GM18870 (cell line): ENCODE measurements at regions not wholly inside any gene's neighbourhood (a gene's known extent, or its start where the extent isn't known, plus 50 kb on each side); places are given as distances from the start of the nearest gene placed in this dataset.
"Not testable (repeated sequence)": the region's sequence is repeated elsewhere in the genome, so short reads cannot be mapped to it uniquely, and the experiment has no call there.

Experiments
- ATAC-seq: cut with Tn5 transposase; IDR thresholded peaks from one replicate; pipeline ENCODE4 v1.9.1; 2021; ENCODE audit warnings: moderate library complexity; ENCODE audit not compliant: unreplicated experiment

DNA sequence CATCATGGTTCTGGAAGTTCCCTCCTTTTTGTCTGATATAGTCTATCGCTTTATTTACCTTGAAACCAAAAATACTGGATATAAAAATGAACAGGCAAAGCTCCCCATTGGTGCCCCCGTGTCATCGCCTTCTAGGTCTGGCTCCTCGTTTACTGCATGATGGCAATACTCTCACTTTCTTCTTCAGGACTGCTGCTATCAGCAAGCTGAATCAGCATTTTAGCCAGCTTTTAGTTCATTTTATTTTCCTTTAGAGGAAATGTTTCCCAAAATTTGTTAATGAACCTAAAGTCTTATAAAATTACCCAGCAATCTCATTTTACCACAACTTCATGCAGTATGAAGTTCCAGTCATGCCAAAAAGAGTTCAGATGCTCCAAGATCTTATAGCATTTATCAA is 80.5 kb downstream of the ZIC3 start:
- no peak for ATAC-seq

DNA sequence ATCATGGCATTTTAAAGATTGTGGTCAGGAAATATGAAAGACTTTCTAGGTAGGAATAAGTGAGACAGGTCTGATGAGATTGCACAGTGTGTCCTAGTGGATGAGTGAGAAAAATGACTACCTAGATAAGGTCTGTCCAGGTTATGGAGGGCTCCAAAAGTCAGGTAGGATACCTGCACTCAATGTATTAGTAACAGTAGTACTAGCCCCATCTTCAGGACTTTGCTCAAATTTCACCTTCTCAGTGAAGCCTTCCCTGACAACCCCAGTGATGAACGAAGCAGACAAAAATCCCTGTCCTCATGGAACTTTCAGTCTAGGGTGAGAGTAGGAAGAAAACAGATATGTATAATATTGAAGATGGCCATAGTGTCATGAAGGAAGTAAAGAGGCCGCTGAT is 85.7 kb downstream of the ZIC3 start:
- ATAC-seq = no peak

DNA sequence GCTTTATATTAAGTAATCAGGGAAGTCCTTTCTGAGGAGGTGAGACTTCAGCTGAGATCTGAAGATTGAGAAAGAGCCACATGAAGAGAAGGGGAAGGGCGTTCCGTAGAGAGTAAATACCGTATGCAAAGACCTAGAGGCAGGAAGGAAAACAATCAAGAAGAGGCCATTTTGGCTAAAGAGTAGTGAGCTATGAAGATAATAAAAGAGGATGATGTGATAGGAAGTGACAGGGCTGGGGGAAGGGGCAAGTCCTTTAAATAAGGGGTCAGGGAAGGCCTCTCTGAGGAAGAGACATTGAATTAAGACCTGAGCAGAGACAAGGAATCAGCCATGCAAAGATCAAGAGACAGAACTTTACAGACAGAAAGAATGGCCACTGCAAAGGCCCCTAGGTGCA is 86.2 kb downstream of the ZIC3 start:
- ATAC-seq = no peak

DNA sequence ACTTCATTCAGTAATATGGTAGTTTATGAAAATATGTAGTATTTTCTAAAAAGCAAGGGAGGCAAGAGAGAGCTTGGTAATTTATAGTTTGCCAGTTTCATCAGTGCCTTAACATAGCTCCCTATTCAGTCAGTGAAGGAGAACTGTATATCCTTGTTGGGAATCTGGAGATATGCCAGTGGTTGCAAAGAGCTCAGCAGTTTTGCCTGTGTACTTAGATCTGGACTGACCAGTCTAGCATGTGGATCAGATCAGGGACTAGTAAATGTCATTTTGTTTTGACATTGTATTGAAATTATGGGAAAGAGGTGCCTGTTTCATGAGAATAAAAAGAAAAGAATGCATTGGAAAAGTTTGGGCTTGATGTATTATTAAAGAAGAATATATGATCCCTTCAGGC is 88.6 kb downstream of the ZIC3 start:
- ATAC-seq = no peak

DNA sequence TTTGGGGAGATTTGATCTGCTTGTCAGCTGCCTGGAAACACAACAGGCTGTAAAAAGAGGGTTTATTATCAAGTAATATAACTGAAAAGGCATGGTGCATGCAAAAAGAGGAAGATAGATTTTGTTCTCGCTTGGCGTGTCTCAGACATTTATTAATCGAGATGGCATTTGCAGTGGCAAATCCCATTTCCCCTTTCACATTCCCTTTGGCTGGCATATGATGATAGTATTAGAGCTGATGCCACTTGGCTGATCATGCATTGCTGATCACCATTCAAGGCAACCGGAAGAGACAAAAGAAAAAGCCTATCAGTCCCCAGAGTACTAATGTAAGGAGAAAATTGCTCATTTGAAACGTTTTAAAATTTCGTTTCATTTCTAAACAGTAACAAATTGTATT is 101.8 kb downstream of the ZIC3 start:
- ATAC-seq = no peak

DNA sequence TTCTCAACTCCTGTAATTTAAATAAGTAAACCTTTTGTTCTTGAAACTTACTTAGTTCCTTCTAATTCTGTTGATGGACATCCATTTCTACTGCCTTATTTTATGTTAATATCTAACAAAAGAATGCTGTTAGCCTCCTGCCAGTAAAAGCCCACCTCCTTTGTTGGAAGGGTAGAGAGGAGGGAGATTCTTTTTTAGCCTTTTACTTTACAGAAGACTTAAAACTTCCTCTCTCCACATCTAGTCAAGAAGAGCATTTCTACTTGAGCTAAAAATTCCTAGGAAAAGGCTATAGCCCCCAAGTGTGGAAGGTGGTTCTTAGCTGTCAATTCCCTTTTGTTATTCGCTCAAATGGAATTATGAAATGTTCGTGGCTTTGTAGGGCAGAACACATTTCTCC is 118.7 kb downstream of the ZIC3 start:
- ATAC-seq = no peak

DNA sequence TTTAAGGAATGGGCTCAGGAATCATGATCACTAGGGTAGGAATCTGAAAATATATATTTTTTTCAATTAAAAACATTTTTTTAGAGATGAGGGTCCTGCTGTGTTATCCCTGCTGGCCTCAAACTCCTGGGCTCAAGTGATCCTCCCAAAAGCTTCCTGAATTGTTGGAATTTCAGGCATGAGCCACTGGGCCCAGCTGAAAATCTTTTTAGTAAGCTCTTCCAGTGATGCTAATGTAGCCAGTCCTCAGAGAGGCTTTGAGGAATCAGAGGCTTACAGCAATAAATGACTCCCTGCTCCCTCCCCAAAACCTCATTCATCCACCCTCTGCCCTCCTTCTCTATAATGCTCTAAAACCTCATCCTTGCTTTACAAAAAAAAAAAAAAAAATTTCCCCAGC is 129.5 kb downstream of the ZIC3 start:
- ATAC-seq = no peak

DNA sequence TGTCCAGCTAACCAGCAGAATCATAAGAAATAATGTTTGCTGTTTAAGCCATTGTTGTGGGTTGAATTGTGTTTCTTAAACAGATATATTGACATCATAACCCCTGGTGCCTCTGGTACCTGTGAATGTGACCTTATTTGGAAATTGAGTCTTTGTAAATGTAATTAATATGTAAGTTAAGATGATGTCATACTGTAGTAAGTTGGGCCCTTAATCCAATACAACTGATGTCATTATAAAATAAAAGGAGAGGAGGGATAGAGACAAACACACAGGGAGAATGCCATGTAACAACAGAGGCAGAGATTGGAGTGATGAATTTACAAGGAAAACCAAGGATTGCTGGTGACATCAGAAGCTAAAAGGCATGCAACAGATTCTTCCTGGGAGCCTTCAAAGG is 141.4 kb downstream of the ZIC3 start:
- no peak for ATAC-seq

DNA sequence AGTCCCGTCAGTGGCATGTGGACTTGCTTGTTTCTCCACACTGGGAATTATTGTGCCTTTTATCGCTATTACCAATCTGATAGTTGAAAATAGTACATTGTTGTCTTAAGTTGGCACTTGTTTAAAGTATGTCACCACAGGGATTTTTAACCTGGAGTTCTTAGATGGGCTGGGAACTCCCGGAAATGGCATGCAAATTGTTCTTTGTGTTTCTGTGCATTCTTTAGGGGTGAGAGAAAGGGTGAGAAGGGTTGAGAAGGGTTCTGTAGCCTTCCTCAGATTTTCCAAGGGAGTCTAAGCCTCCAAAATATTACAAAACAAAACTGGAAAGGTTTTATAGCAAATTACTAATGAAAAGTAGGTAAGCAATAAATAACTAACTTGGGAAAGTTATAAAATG is 176.9 kb downstream of the ZIC3 start:
- ATAC-seq = no peak

DNA sequence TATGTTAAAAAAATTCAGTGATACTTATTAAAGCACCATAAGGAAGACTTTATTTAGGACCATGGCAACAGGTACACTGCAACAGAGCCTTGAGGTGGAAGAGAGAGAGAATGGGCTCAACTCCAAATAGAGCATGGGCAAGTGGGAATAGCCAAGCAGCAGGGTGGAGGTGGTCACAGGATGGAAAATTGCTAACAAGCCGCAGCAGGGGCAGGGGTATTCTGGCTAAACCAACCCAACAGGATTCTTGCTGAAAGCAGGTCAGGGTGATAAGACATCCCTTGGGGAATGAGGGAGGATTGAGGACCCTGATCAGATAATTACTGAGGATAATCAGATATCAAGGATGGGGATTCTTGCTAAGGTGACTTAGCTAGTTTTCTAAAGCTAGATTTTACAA is 177.5 kb downstream of the ZIC3 start:
- ATAC-seq = no peak

DNA sequence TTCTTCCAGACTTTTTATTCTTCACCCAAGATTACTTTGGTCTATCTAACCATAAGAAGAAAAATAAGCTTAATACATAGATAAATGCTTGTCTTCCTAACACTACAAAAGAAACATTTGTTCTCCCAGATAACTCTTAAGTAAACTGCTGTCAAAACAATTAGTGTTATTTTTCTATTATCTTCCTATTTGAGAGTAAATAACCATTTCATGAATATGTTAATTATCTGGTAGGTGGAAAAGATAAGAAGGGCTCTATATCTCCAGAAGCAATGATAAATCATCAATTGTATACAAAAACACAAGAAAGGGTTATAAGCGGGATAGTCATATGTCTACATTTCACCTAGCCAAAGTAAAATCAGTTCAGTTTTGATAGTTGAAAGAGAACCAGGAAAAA is 180.4 kb downstream of the ZIC3 start:
- no peak for ATAC-seq

DNA sequence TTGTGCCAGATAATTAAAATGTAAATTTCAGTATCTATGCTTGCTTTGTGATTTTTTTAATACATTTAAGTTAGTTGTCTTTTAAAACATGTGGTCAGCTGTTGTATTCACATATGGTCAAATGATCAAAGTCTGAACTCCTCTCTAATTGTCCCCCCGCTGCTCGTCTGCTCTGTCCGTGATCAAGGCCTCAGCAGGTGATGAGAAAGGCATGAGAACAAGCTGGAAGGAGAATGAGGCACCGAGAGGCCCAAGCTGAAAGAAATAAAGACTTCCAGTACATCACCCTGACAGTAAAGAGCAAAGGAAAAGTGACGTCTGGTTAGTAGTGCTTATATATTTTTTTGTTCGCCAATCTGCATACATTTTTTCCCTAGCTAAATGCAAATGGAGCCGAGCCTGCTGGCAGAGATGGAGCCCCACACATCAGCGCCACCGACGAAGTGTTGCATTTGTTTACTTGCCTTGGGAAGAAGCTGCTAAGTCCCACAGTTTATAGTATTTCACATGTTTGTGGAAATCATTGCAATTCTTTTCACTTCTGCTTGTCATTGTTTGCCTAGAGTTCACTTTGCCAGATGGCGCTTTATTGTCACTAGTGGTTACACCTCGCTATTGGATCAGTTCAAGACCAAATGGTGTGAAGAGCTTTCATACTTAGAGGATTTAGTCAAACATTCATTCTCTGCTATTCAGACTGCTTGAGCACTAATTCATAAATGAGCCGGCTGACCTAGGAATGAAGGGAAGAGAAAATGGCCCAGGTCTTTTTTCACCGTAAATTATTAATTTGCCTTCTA is 181.5 kb downstream of the ZIC3 start:
- ATAC-seq = no peak

DNA sequence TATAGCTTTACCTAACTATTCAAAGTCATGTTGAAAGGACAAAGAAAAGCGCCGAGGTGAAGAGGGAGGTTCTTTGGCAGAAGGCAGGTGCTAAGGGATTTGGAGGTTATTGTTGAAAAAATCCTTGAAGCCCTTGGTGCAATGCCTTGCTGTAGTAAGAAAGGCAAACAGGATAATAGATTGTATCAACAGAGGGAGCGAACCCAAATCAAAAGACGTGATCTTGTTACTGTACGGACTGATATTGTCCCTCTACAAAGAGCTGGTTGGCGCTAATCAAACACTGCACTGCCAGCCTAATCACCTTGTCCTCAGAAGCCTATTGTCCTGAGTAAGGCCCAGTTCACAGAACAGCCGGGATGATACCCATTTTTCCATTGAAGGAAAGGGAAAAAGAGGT is 182.9 kb downstream of the ZIC3 start:
- no peak for ATAC-seq

DNA sequence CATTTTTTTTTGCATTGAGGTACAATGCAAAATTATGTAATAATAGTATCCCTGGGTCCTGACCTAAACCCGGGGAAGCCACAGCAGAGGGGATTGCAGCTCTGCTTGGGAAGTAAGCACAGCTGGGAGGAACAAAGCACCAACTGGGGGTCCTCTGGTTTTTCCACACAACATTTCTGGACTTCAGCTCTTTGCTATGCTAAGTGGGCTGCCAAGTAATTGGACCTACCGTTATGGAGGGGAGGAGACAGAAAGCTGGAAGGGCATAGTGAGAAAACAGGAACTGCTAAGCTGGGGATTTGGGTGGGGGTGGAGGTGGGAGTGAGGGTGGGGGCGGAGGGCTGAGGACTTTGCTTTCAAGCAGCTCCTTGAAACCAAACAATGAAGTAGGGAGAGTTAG is 183.3 kb downstream of the ZIC3 start:
- no peak for ATAC-seq

DNA sequence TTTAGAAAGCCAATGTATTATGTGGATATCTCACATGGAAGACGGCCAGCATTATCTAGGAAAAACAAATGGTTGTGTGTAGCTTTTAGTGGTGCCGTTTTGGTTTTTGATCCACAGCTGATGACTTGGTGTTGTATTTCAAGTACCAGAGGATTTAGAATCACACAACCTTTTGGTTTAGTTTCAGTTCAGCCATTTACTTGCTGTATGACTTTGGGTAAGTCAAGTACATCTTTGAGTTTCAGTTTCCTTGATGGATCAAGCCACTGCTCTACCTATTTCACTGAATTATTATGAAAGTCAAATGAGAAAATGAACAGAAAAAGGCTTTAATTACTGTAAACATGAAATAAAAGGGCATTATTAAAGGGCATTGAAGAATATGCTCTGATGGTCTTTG is 205.6 kb downstream of the ZIC3 start:
- no peak for ATAC-seq

DNA sequence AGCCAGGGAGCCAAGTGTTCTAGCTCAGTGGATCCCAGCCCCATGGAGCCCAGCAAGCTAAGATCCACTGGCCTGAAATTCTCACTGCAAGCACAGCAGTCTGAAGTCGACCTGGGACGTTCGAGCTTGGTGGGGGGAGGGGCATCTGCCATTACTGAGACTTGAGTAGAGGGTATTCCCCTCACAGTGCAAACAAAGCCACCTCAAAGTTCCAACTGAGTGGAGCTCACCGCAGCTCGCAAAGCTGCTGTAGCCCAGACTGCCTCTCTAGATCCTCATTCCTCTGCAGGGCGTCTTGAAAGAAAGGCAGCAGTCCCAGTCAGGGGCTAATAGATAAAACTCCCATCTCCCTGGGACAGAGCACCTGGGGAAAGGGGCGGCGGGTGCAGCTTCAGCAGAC is 226.3 kb downstream of the ZIC3 start:
- ATAC-seq = no peak

DNA sequence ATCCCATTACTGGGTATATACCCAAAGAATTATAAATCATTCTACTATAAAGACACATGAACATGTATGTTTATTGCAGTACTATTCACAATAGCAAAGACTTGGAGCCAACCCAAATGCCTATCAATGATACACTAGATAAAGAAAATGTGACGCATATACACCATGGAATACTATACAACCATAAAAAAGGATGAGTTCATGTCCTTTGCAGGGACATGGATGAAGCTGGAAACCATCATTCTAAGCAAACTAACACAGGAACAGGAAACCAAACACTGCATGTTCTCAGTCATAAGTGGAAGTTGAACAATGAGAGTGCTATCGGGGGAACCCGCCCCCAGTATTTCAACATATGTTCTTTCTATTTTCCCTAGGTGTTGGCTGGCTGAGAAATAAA is 232.0 kb downstream of the ZIC3 start:
- ATAC-seq = not testable (repeated sequence)

DNA sequence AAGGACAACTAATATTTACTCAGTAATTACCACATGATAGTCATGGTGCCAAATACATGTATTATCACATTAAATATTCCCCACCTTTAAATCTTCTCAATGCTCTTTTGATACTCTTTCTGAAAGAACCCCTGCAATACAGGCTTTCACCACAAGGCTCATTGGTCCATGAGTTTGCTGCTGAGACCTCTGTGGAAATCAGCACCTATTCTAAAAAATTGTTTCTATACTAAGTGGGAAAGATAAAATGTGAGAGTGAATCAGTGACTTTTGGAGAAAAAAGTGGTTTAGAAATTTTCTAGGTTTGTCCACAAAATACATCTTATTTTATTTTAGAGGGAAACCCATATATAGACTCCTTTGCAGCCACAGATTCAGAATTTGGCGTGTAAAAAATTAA is 257.3 kb downstream of the ZIC3 start:
- no peak for ATAC-seq

DNA sequence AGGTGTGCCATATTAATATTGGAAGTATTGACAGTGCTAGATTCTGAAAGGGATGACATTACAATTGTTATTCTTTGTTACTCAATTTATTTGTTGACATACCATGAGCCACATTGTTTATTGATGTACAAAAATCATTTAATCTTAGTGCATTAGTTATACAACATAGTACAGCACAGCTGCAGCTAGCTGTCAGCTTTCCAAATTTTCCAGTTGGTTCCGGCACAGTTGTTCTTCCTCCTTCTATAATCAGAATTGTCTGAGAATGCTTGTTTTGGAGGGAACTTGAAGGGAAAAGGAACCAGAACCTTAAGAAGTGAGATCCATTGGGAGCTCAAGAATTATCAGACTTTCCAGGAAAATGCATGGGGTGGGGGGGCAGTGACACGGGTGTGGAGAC is 281.4 kb downstream of the ZIC3 start:
- no peak for ATAC-seq

DNA sequence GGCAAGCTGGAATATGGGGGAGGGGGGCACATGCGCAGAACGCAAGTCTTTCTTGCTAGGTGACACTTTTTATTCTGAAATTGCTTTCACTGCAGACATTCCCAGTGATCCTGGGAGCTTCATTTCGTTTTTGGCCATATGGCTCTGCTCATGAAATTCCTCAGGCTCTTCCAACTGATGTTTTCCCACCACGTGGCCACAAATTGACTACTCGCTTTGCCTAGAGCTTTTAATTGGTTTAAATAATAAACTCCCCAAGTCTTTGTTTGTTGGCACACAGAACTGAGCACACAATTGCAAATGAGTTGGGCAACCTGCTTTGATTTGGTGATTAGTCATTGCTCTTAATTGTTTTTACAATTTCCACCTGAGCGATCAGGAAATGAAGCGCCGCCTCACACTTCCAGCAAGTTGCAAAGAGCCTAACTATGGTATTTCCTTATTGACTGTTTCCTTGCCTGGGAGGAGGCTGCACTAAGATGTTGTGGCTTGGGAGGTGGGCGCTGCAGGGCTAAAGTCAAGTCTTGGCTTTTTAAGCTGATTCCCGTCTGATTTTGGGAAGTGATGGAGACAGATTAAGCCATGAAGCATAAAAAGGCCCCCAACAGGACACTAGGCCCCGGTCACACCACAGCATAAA is 282.5 kb downstream of the ZIC3 start:
- ATAC-seq = no peak

DNA sequence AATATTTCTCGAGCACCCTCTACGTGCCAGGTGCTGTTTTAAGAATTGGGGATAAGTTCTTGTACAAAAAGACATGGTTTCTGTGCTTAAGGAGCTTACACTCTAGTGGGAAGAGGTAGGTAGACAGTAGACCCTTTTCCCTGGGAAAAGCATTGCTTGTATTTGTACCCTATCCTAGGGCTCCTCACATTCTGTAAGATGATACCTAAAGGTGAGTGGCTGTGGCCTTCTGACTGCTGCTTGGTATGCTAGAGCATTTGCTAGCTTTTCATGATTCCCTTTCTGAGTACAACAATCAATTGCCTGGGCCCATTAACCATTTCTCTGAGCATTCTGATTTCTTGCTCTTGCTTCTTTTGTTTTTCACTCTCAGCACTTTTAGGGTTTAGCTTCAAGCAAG is 286.6 kb downstream of the ZIC3 start:
- no peak for ATAC-seq

DNA sequence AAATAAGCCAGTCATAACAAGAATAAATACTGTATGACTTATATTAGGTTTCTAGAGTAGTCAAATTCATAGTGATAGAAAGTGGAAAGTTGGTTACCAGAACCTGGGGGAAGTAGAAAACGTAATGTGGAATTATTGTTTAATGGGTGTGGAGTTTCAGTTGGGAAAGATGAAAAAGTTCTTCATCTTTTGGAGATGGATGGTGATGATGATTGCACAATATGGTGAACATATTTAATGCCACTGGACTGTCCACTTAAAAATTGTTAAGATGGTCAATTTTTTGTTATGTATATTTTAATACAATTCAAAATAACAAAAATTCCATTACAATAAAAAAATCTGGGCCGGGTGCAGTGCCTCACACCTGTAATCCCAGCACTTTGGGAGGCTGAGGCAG is 289.6 kb downstream of the ZIC3 start:
- no peak for ATAC-seq

DNA sequence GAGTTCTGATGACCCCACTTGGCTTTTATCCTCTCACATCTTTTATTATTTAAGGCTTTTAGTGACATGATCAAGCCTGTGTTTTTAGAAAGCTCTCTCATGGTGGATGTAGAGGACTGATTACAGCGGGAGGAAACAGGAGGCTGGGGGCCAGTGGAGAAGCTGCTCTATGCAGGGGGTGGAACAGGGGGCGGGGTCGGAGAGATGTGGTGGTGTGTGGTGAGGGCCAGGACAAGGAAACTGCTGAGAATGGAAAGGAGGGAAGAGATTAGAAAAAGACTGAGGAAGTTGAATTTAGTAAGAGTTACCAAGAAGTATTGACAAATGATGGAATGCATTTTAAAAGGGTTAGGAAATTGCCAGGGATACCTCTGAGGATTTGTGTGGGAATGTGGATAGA is 292.2 kb downstream of the ZIC3 start:
- no peak for ATAC-seq
